ENCODE measurements at regions not wholly inside any gene's neighbourhood (a gene's known extent, or its start where the extent isn't known, plus 50 kb on each side); places are given as distances from the start of the nearest gene placed in this dataset.

- no peak for DNase-seq
These were observed 80.2 kb upstream of the NEGR1 start for GRCh38 chr1:72362538-72362937.

- DNase-seq: no peak
These were observed 75.1 kb upstream of the NEGR1 start for GRCh38 chr1:72357411-72357810.

- no peak for DNase-seq
These were observed 73.6 kb upstream of the NEGR1 start for GRCh38 chr1:72355899-72356298.

- DNase-seq: no peak
These were observed 59.3 kb upstream of the NEGR1 start for GRCh38 chr1:72341661-72342060.

GRCh38 chr1:72336776-72337175 lies 54.4 kb upstream of the NEGR1 start:
- no peak for DNase-seq

All from amniotic stem cell (primary cell).